ENCODE measurements at regions not wholly inside any gene's neighbourhood (a gene's known extent, or its start where the extent isn't known, plus 50 kb on each side); places are given as distances from the start of the nearest gene placed in this dataset.

DNA sequence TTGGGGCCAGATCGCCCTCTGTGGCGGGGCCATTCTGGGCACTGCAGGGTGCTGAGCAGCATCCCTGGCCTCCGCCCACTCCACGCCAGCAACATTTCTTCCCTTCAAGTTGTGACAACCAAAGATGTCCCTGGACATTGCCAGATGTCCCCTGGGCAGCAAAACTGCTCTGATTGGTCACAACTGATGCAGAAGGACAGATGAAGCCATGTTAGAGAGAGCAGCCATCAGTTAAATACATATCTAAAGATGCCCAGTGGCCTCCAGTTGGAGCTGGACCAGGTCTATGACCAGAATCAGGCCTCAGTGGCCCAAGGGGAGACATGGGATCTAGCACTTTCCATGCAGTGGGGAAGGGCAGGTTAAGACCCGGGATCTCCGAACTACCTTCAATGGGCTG is 125.7 kb downstream of the PTPRS start:
- no peak for DNase-seq (ENCODE audit: low read depth in 1 of 2, low spot score in 1 of 2)
- Histone ChIP-seq H3K27me3 (ENCODE audit: insufficient read depth, poor library complexity, severe bottlenecking) (no peaks in the 10 kb centered on the region), H3K4me3 (replicated peaks; ENCODE audit: insufficient read depth, low read length) (no peak overlapping the region), H3K27ac (replicated peaks) (no peak overlapping the region)
- TF ChIP-seq, protein P1, sequence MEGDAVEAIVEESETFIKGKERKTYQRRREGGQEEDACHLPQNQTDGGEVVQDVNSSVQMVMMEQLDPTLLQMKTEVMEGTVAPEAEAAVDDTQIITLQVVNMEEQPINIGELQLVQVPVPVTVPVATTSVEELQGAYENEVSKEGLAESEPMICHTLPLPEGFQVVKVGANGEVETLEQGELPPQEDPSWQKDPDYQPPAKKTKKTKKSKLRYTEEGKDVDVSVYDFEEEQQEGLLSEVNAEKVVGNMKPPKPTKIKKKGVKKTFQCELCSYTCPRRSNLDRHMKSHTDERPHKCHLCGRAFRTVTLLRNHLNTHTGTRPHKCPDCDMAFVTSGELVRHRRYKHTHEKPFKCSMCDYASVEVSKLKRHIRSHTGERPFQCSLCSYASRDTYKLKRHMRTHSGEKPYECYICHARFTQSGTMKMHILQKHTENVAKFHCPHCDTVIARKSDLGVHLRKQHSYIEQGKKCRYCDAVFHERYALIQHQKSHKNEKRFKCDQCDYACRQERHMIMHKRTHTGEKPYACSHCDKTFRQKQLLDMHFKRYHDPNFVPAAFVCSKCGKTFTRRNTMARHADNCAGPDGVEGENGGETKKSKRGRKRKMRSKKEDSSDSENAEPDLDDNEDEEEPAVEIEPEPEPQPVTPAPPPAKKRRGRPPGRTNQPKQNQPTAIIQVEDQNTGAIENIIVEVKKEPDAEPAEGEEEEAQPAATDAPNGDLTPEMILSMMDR (IDR thresholded peaks at IDR 0.05; ENCODE audit: insufficient read depth, low read length) = no peak
- no peak for TF ChIP-seq SPI1 (IDR thresholded peaks at IDR 0.05; ENCODE audit: borderline replicate concordance, low read depth)
- no peak for TF ChIP-seq GABPA (IDR thresholded peaks at IDR 0.05; ENCODE audit: low read depth)
- no peak for TF ChIP-seq POLR2AphosphoS5 (IDR thresholded peaks at IDR 0.05; ENCODE audit: low read depth)
- TF ChIP-seq, protein P2, sequence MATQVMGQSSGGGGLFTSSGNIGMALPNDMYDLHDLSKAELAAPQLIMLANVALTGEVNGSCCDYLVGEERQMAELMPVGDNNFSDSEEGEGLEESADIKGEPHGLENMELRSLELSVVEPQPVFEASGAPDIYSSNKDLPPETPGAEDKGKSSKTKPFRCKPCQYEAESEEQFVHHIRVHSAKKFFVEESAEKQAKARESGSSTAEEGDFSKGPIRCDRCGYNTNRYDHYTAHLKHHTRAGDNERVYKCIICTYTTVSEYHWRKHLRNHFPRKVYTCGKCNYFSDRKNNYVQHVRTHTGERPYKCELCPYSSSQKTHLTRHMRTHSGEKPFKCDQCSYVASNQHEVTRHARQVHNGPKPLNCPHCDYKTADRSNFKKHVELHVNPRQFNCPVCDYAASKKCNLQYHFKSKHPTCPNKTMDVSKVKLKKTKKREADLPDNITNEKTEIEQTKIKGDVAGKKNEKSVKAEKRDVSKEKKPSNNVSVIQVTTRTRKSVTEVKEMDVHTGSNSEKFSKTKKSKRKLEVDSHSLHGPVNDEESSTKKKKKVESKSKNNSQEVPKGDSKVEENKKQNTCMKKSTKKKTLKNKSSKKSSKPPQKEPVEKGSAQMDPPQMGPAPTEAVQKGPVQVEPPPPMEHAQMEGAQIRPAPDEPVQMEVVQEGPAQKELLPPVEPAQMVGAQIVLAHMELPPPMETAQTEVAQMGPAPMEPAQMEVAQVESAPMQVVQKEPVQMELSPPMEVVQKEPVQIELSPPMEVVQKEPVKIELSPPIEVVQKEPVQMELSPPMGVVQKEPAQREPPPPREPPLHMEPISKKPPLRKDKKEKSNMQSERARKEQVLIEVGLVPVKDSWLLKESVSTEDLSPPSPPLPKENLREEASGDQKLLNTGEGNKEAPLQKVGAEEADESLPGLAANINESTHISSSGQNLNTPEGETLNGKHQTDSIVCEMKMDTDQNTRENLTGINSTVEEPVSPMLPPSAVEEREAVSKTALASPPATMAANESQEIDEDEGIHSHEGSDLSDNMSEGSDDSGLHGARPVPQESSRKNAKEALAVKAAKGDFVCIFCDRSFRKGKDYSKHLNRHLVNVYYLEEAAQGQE (IDR thresholded peaks at IDR 0.05; ENCODE audit: insufficient replicate concordance, low read depth) = no peak

DNA sequence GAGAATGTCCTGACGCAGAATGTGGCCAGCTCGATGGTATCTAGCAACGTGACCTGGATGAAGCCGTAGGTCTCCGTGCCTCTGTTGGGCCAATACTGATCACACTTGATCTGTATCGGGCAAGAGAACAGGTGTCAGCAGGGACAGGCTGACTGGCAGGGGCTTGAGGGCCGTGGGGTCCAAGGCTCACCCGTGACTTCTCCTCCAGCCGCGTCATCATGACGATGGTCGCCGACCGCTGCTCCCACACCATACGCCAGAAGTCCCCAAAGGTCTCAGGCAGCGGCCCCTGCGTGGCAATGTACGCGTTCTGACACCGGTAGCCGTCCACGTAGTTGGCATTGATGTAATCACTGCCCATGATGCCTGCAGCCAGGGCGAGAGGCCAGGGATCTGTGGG is 126.2 kb downstream of the PTPRS start:
- H3K27me3 ChIP-seq (ENCODE audit: insufficient read depth, poor library complexity, severe bottlenecking) = no peaks in the 10 kb centered on the region
- TF ChIP-seq GABPA (IDR thresholded peaks at IDR 0.05; ENCODE audit: low read depth) (no peak), SPI1 (IDR thresholded peaks at IDR 0.05; ENCODE audit: borderline replicate concordance, low read depth) (no peak), POLR2AphosphoS5 (IDR thresholded peaks at IDR 0.05; ENCODE audit: low read depth) (no peak)
- TF ChIP-seq, protein P2 (IDR thresholded peaks at IDR 0.05; ENCODE audit: insufficient replicate concordance, low read depth) = no peak
- TF ChIP-seq, protein P1 (IDR thresholded peaks at IDR 0.05; ENCODE audit: insufficient read depth, low read length) = no peak
- no peak overlapping the region for H3K4me3 ChIP-seq (replicated peaks; ENCODE audit: insufficient read depth, low read length)
- no peak overlapping the region for H3K27ac ChIP-seq (replicated peaks)
- DNase-seq (ENCODE audit: low read depth in 1 of 2, low spot score in 1 of 2) = no peak

DNA sequence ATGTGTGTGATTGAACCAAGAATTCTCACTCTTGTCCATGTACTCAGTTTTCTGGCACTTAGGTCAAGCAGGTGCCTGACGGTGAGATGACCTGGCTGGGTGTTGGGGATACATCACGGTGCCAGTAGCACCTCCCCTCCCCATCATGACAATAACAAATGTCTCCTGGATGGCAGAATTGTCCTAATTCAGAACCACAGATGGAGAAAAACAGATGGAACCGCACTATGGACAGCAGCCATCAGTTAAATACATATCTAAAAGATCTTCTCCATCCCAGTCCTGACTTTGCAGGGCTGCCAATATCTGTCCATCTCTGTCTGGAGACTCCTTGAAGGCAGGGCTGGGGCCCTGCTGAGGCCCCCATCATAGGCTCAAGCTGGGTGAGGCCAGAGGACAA is 126.9 kb downstream of the PTPRS start:
- Histone ChIP-seq H3K27me3 (ENCODE audit: insufficient read depth, poor library complexity, severe bottlenecking) (no peaks in the 10 kb centered on the region), H3K4me3 (replicated peaks; ENCODE audit: insufficient read depth, low read length) (no peak overlapping the region), H3K27ac (replicated peaks) (no peak overlapping the region)
- DNase-seq (ENCODE audit: low read depth in 1 of 2, low spot score in 1 of 2) = no peak
- TF ChIP-seq POLR2AphosphoS5 (IDR thresholded peaks at IDR 0.05; ENCODE audit: low read depth) (no peak), GABPA (IDR thresholded peaks at IDR 0.05; ENCODE audit: low read depth) (no peak), SPI1 (IDR thresholded peaks at IDR 0.05; ENCODE audit: borderline replicate concordance, low read depth) (no peak)
- TF ChIP-seq, protein P1 (IDR thresholded peaks at IDR 0.05; ENCODE audit: insufficient read depth, low read length) = no peak
- TF ChIP-seq, protein P2 (IDR thresholded peaks at IDR 0.05; ENCODE audit: insufficient replicate concordance, low read depth) = no peak
